HFFc6 (cell line): ENCODE measurements at regions not wholly inside any gene's neighbourhood (a gene's known extent, or its start where the extent isn't known, plus 50 kb on each side); places are given as distances from the start of the nearest gene placed in this dataset.

Experiments used
- DNase-seq: peaks from one replicate; pipeline ENCODE4 v3.0.0-alpha.2; 2018
- H3K27ac Mint-ChIP-seq: 2 replicates; pipeline ENCODE4 v1.8.0; 2020; ENCODE audit warnings: mild to moderate bottlenecking, mixed read lengths
- H3K27me3 Mint-ChIP-seq: 2 replicates; pipeline ENCODE4 v1.8.0; 2021; ENCODE audit warnings: mild to moderate bottlenecking, moderate library complexity, mixed read lengths; ENCODE audit not compliant: insufficient read depth
- H3K36me3 Mint-ChIP-seq: 2 replicates; pipeline ENCODE4 v1.8.0; 2021; ENCODE audit warnings: low read depth, mixed read lengths
- H3K4me1 Mint-ChIP-seq: 2 replicates; pipeline ENCODE4 v1.8.0; 2020; ENCODE audit warnings: low read depth, mixed read lengths
- H3K4me3 Mint-ChIP-seq: 2 replicates; pipeline ENCODE4 v1.8.0; 2020; ENCODE audit warnings: mild to moderate bottlenecking, moderate library complexity, mixed read lengths
- H3K9me3 Mint-ChIP-seq: 2 replicates; pipeline ENCODE4 v1.8.0; 2020; ENCODE audit warnings: mild to moderate bottlenecking, mixed read lengths
- TF ChIP-seq, protein P1 (sequence below): fragments of 200-600 bp; sonication (generic); IDR thresholded peaks from 2 replicates; pipeline ENCODE4 v1.5.0; 2021; ENCODE audit warnings: antibody characterized with exemption, mild to moderate bottlenecking

DNA sequence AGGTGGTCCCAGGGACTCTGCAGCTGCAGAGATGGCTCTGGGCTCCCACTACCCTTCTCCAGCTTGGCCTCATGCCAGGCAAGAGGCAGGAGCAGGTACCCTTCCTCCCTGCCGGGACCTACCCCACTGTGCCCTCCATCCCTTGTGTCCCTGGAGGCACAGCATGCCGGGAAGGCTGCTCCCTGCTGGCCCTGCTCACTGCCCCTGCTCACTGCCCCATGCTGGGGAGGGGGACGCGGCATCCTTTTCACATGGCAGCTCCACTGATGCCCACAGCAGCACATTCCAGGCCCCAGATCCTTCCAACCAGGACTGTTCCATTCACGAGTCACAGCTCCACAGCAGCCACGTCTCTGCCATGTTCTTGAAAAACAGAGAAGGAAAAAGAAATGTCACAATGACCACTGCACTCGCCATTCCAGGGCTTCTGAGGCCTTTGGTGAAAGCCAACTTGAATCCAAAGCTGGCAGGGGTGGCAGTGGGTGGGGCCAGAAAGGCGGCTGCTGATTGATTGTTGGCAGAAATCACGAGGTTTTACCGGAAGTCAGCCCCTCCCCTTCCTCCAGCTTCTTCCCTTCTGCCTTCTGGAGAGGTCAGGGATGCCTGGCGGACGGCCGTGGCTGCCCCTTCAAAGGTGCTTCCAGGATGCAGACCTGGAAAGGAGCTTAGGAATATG is 268.0 kb downstream of the CYP26B1 start:
- H3K27ac Mint-ChIP-seq: no peak overlapping the region; the same call in 1 of the 2 replicates
- TF ChIP-seq, protein P1, sequence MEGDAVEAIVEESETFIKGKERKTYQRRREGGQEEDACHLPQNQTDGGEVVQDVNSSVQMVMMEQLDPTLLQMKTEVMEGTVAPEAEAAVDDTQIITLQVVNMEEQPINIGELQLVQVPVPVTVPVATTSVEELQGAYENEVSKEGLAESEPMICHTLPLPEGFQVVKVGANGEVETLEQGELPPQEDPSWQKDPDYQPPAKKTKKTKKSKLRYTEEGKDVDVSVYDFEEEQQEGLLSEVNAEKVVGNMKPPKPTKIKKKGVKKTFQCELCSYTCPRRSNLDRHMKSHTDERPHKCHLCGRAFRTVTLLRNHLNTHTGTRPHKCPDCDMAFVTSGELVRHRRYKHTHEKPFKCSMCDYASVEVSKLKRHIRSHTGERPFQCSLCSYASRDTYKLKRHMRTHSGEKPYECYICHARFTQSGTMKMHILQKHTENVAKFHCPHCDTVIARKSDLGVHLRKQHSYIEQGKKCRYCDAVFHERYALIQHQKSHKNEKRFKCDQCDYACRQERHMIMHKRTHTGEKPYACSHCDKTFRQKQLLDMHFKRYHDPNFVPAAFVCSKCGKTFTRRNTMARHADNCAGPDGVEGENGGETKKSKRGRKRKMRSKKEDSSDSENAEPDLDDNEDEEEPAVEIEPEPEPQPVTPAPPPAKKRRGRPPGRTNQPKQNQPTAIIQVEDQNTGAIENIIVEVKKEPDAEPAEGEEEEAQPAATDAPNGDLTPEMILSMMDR: no peak
- H3K36me3 Mint-ChIP-seq: peaks cover 7% of the 10 kb centered on the region
- H3K4me3 Mint-ChIP-seq: no peak overlapping the region
- peaks cover 5% of the 10 kb centered on the region for H3K9me3 Mint-ChIP-seq
- H3K4me1 Mint-ChIP-seq: peaks cover 68% of the 10 kb centered on the region
- H3K27me3 Mint-ChIP-seq: no peaks in the 10 kb centered on the region; the same call in 1 of the 2 replicates
- DNase-seq: no peak

DNA sequence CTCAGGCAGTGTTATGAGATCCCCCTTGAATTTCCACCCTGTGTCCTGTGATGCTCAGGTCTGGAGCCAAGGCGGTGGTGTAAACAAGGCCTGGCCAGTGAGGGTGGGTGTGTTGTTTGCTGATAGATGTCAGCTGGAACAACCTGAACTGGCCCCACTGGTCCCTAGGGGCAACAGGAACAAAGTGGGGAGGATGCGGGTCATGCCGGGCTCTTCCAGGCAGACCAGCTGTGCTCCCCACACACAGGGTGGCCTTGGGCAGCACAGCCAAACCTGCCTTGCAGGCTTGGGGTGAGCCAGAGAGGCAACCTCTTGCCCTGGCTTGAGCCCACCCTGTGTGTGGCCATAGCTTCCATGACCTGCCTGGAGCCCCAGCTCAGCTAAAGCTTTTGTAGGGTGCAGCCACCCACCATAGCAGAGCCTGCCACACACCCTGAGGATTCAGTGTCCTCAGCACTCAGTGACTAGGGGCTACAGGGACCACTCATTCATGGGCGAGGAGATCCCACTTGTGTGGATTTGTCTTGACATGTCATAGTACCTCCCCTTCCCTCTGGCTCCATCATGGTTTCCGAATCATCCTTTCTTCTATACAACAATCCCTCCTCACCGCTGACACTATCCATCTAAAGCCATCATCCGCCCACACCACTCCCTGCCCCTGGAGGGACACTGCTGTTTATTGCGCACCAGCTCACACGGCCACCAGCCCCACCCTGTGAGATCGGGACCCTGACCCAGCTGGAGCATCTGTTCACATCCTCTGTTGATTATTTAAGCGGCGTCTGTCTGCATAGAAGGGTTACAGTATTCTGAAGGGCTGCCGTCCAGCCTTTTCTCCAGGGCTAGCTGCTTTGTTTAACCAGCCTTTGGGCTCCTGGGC is 268.8 kb downstream of the CYP26B1 start:
- H3K27ac Mint-ChIP-seq: no peak overlapping the region
- DNase-seq: no peak
- TF ChIP-seq, protein P1: no peak
- no peak overlapping the region for H3K4me3 Mint-ChIP-seq
- no peaks in the 10 kb centered on the region for H3K36me3 Mint-ChIP-seq
- H3K9me3 Mint-ChIP-seq: no peaks in the 10 kb centered on the region
- no peaks in the 10 kb centered on the region; the same call in 1 of the 2 replicates for H3K27me3 Mint-ChIP-seq
- peaks cover 60% of the 10 kb centered on the region for H3K4me1 Mint-ChIP-seq

GRCh38 chr2:71877636-71878035 is 270.0 kb downstream of the CYP26B1 start:
- no peak for DNase-seq
- Mint-ChIP-seq H3K36me3 (no peaks in the 10 kb centered on the region), H3K27me3 (peaks cover 3% of the 10 kb centered on the region), H3K4me3 (no peak overlapping the region), H3K27ac (no peak overlapping the region), H3K9me3 (no peaks in the 10 kb centered on the region), H3K4me1 (peaks cover 48% of the 10 kb centered on the region)
- TF ChIP-seq, protein P1: no peak

DNA sequence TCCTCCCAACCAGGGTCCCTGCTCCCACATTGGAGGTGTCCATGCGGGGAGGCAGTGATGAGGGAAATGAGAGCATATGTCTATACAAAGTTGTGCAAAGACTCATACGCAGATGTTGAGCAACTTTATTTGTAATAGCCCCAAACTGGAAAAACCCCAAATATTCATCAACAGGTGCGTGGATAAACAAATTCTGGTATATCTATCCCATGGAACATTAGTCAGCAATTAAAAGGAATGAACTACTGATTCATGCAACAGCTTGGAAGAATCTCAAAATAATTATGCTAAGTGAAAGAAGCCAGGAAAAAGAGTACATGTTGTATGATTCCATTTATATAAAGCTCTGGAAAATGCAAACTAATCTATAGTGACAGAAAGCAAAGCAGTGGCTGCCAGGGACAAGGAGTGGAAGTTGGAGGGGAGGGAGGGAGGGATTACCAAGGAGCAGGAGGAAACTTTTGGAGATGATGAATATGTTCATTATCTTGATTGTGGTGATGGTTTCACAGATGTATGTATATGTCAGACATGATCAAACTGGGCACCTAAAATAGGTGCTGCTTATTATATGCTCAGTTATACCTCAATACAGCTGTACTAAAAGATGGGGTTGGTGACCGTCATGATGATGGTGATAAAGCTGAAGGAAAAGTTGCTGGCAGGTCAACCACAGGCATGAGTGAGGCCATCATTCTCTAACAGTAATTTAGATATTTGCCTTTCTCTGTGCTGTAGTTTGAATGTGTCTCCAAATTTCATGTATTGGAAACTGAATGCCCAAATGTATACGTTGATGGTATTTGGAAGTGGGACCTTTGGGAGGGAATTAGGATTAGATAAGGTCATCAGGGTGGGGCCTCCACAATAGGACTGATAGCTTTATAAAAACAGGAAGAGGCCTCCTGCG is 270.9 kb downstream of the CYP26B1 start:
- peak; percentile 25 for DNase-seq
- Mint-ChIP-seq H3K27ac (no peak overlapping the region), H3K4me3 (no peak overlapping the region), H3K9me3 (no peaks in the 10 kb centered on the region), H3K36me3 (no peaks in the 10 kb centered on the region), H3K4me1 (peaks cover 41% of the 10 kb centered on the region), H3K27me3 (peaks cover 8% of the 10 kb centered on the region)
- TF ChIP-seq, protein P1: no peak

DNA sequence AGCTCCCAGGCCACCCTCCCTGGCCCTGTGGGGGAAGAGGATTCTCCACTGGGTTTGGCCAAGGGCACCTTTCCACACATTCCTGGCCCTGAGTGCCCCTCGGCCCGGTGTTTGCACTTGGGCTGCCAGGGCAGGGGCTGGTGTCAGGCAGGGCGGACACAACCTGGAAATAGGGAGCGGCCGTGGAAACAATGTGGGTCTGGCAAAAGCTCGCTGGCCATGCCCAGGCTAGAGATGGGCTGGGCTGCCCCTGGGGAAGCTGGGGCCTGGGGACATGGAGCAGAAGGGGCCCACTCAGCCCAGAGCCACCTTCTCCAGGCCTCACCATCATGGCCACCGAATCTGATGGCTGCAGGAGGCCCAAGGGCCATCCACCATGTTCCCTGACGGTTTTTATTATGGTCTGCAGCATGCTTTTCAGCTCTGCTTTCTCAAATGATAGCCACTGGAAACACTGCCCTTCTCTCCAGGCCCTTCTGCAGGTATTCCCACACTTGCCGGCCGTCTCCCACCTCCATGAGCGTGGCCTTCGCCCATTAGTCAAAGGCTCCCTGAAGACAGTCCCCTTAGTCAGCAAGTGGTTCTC is 275.1 kb downstream of the CYP26B1 start:
- H3K4me3 Mint-ChIP-seq: no peak overlapping the region
- peaks cover 18% of the 10 kb centered on the region for H3K4me1 Mint-ChIP-seq
- peaks cover 30% of the 10 kb centered on the region for H3K27me3 Mint-ChIP-seq
- no peaks in the 10 kb centered on the region for H3K36me3 Mint-ChIP-seq
- no peak for DNase-seq
- TF ChIP-seq, protein P1: no peak
- no peaks in the 10 kb centered on the region for H3K9me3 Mint-ChIP-seq
- no peak overlapping the region for H3K27ac Mint-ChIP-seq
